Heart right ventricle (tissue), 16 donors: ENCODE measurements at regions not wholly inside any gene's neighbourhood (a gene's known extent, or its start where the extent isn't known, plus 50 kb on each side); places are given as distances from the start of the nearest gene placed in this dataset.

Experiments
- ATAC-seq, 8 donors: fragments of 200-7000 bp; cut with Tn5 transposase; one replicate each; pipeline ENCODE4 v1.9.1; 2020; ENCODE audit warnings: mild to moderate bottlenecking in 8 of 8, moderate library complexity in 8 of 8, moderate number of reproducible peaks in 1 of 8
- DNase-seq, 2 donors: peaks; one replicate each; pipeline ENCODE4 v3.0.0-alpha.2; 2020
- H3K27ac ChIP-seq, 10 donors: fragments of 200-600 bp; sonication (generic) in 2 of 10; one replicate each; pipeline versions ENCODE4 v1.5.0 to v1.8.0; 2020 to 2022; ENCODE audit warnings: mild to moderate bottlenecking in 3 of 10
- H3K27me3 ChIP-seq, 7 donors: fragments of 200-600 bp; one replicate each; pipeline ENCODE4 v1.8.0; 2021 to 2022; ENCODE audit warnings: mild to moderate bottlenecking in 2 of 7
- H3K36me3 ChIP-seq, 9 donors: fragments of 200-600 bp; sonication (generic) in 1 of 9; one replicate each; pipeline versions ENCODE4 v1.5.0 to v1.8.0; 2020 to 2022; ENCODE audit warnings: mild to moderate bottlenecking in 2 of 9
- H3K4me1 ChIP-seq, 9 donors: fragments of 200-600 bp; sonication (generic) in 1 of 9; one replicate each; pipeline versions ENCODE4 v1.5.0 to v1.8.0; 2020 to 2022; ENCODE audit warnings: mild to moderate bottlenecking in 4 of 9
- H3K4me3 ChIP-seq, 10 donors: fragments of 200-600 bp; sonication (generic) in 2 of 10; one replicate each; pipeline versions ENCODE4 v1.5.0 to v1.8.0; 2020 to 2022; ENCODE audit warnings: mild to moderate bottlenecking in 7 of 10, moderate library complexity in 2 of 10
- H3K9me3 ChIP-seq, 11 donors: fragments of 200-600 bp in 10 of 11; sonication (generic) in 2 of 11; one replicate each; pipeline versions ENCODE4 v1.5.0 to v1.8.0; 2013 to 2022; ENCODE audit warnings: mild to moderate bottlenecking in 2 of 11, control low read depth in 1 of 11, moderate library complexity in 1 of 11
- WGBS, 2 donors: extraction: QIAGEN DNeasy Blood & Tissue Kit; methylation state at CpG; one replicate each; pipeline ENCODE4 v1.1.7; 2013; ENCODE audit warnings: inconsistent platforms in 1 of 2; 5-methylcytosine and 5-hydroxymethylcytosine counted together
- intact Hi-C, 10 donors: fragments of 100-400 bp; cut with DNase I; formaldehyde crosslinking; loops; one replicate each; pipeline versions ENCODE4 v1.11.1 to v1.14.2; 2022
- TF ChIP-seq, protein P1 (sequence below), 9 donors: fragments of 200-600 bp; sonication (generic) in 2 of 9; IDR thresholded peaks; one replicate each; pipeline versions ENCODE4 v1.5.0 to v1.8.0; 2021 to 2022; ENCODE audit warnings: antibody characterized with exemption in 9 of 9, mild to moderate bottlenecking in 5 of 9, moderate library complexity in 1 of 9
- donor health status: Arrhythmogenic right ventricular cardiomyopathy.
- donor health status: ischemic (EF 13 %, LVEDD 7.1; RV severe dilation, severe dysfunction).
- donor health status: healthy with polysubstance abuse.
- donor health status: DM: no; HTN: yes; CAD: no.
- donor health status: DM: no; HTN: no; CAD: no.
- donor health status: ischemic (EF 25% LVEDD 6.9; RV normal size, moderate dysfunction).
- donor health status: ischemic (EF 25% LVEDD 5.7; RV mildly dilated, moderate dysfunction).
- donor health status: healthy.
- donor health status: DM: yes; HTN: yes; CAD: no.
- donor health status: Ischemic cardiomyopathy.
- donor health status: ischemic (EF 35%, LVEDD 5.7; RV mildly dilated, moderate dysfunction).
- donor health status: nonischemic (EF 11% LVEDD 7.7; RV severe dilation, severe dysfunction).
- donor health status: DM: yes; HTN: yes; CAD: no.
- donor health status: PGD.
- donor health status: ischemic (EF 29% LVEDD 5.4; RV normal size, mild dysfunction).
- donor health status: nonischemic (EF 23%, LVEDD 6.1; RV moderate dilation, normal function).

GRCh38 chr6:3631186-3631585, 120.3 kb downstream of the PXDC1 start:
- intact Hi-C loops: no loop called here
- Histone ChIP-seq H3K27ac (no peak overlapping the region), H3K9me3 (no peaks in the 10 kb centered on the region), H3K4me3 (no peak overlapping the region), H3K4me1 (peaks cover 0 to 6% (median 0%) of the 10 kb centered on the region in 9 donors), H3K27me3 (peaks cover 0 to 28% (median 8%) of the 10 kb centered on the region in 7 donors), H3K36me3 (no peaks in the 10 kb centered on the region)
- 89 to 98% methylated on average over 3 of the region's 3 CpGs for WGBS, 2 donors
- ATAC-seq (no peak), DNase-seq (no peak)
- TF ChIP-seq, protein P1, sequence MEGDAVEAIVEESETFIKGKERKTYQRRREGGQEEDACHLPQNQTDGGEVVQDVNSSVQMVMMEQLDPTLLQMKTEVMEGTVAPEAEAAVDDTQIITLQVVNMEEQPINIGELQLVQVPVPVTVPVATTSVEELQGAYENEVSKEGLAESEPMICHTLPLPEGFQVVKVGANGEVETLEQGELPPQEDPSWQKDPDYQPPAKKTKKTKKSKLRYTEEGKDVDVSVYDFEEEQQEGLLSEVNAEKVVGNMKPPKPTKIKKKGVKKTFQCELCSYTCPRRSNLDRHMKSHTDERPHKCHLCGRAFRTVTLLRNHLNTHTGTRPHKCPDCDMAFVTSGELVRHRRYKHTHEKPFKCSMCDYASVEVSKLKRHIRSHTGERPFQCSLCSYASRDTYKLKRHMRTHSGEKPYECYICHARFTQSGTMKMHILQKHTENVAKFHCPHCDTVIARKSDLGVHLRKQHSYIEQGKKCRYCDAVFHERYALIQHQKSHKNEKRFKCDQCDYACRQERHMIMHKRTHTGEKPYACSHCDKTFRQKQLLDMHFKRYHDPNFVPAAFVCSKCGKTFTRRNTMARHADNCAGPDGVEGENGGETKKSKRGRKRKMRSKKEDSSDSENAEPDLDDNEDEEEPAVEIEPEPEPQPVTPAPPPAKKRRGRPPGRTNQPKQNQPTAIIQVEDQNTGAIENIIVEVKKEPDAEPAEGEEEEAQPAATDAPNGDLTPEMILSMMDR (IDR thresholded peaks at IDR 0.05): no peak

- Histone ChIP-seq H3K9me3 (no peaks in the 10 kb centered on the region), H3K27me3 (peaks cover 0 to 36% (median 15%) of the 10 kb centered on the region in 7 donors), H3K36me3 (no peaks in the 10 kb centered on the region), H3K4me1 (peaks cover 0 to 6% (median 0%) of the 10 kb centered on the region in 9 donors), H3K27ac (no peak overlapping the region), H3K4me3 (no peak overlapping the region)
- intact Hi-C loops: no loop called here
- WGBS, 2 donors: 88 to 92% methylated on average over 4 of the region's 4 CpGs
- TF ChIP-seq, protein P1 (IDR thresholded peaks at IDR 0.05): no peak
- DNase-seq: no peak
- ATAC-seq: no peak
Measured at GRCh38 chr6:3630258-3630835, 121.2 kb downstream of the PXDC1 start.

DNA sequence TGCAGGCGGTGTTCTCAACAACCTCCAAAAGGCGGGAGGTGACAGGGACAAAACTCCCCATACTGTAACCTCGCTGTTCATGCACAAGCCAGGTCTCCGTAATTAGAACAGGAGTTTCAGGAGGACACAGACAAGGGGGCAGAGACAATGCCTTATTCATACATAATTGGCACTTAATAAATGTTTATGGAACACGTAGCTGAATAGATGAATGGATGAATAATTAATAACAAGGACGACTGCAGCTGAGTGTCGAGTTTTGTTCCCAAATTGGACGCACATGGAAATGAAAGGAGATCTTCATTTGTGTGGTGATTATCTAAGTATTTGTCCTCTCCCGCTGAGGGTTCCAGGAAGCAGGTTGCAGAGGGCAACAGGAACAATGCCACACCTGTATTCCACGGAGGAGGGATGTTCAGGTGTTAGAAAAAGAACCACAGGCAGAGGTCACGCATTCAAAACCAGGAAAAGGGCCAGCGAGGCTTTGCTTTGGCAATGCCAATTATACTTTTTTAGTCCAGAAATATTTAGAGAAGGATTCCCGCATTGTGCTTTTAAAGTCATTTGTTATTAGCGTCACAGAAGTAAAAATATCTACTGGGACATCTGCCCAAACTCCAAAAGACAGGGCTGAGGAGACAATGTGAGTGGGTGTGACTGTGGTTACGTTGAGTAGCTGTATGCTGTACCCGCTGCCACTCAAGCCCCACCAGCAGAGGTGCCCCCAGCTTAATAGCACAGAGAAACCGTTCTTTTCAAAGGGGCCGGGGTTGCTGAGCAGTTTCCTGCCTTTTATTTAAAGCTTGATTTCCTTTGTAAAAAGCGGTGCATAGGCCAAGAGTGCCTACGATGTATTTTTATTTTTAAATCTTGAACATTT, 123.3 kb downstream of the PXDC1 start:
- H3K27me3 ChIP-seq: peaks cover 0 to 52% (median 33%) of the 10 kb centered on the region in 7 donors

GRCh38 chr6:3627501-3627900, 124.0 kb downstream of the PXDC1 start:
- WGBS, 2 donors: 70 to 73% methylated on average over 9 of the region's 9 CpGs
- Histone ChIP-seq H3K36me3 (no peaks in the 10 kb centered on the region), H3K27ac (no peak overlapping the region), H3K9me3 (no peaks in the 10 kb centered on the region), H3K4me1 (peaks cover 0 to 6% (median 0%) of the 10 kb centered on the region in 9 donors), H3K27me3 (peaks cover 0 to 59% (median 38%) of the 10 kb centered on the region in 7 donors), H3K4me3 (no peak overlapping the region)
- intact Hi-C loops: no loop called here
- ATAC-seq (no peak), DNase-seq (no peak)
- TF ChIP-seq, protein P1 (IDR thresholded peaks at IDR 0.05): no peak

More for the DNA sequence above, 123.3 kb downstream of the PXDC1 start:
- Histone ChIP-seq H3K9me3 (no peaks in the 10 kb centered on the region), H3K36me3 (no peaks in the 10 kb centered on the region), H3K27ac (no peak overlapping the region), H3K4me1 (peaks cover 0 to 6% (median 0%) of the 10 kb centered on the region in 9 donors), H3K4me3 (no peak overlapping the region)
- intact Hi-C loops: no loop called here
- ATAC-seq (peak in 1 of 8 donors; percentile 35), DNase-seq (no peak)
- TF ChIP-seq, protein P1 (IDR thresholded peaks at IDR 0.05): no peak
- 59 to 70% methylated on average over 20 of the region's 20 CpGs for WGBS, 2 donors
